Endometrial microvascular endothelial cells (primary cell): ENCODE measurements at regions not wholly inside any gene's neighbourhood (a gene's known extent, or its start where the extent isn't known, plus 50 kb on each side); places are given as distances from the start of the nearest gene placed in this dataset.

ENCODE experiments used
- in situ Hi-C: cut with HindIII; loops from 2 replicates; pipeline ENCODE4 v1.10.0; 2017; ENCODE audit warnings: low sequenced_read_pairs, low pct_unique_long_range_greater_than_20kb; ENCODE audit errors: inconsistent ontology term

DNA sequence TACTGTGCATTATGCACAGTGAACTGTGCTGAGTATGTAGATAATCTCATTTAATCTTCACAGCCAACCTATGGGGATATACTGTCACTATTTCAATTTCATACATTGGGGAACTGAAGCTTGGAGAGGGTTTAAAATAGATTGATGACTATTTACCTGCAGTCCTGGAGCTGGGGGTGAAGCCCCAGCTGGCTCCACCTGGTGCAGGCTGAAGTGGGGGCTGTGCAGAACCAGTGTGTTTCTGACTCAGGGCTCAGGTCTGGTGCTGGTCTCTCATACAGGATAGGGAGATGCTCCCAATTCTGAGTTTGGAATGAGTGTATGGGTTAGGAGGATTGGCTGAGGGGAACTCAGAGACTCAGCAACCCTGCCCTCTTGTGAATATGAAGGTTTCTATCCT, 176.1 kb upstream of the CEP162 start:
- in situ Hi-C loops: no loop called here

DNA sequence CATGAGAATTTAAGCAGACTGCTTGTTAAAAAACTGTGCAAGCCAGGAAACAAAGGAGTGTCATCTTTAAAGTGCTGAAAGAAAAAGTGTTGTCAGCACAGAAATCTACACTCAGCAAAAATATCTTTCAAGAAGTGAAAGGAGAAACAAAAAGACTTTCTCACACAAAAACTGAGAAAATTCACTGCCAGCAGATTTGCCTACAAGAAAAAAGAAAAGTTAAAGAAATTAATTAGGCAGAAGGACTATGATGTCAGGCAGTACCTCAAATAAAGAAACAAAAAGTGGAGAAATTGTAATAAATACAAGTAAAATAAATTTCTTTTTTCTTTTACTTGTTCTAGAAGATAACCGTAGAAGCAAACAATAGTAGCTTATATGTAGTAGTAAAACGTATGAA, 171.6 kb upstream of the CEP162 start:
- in situ Hi-C loops: no loop called here

DNA sequence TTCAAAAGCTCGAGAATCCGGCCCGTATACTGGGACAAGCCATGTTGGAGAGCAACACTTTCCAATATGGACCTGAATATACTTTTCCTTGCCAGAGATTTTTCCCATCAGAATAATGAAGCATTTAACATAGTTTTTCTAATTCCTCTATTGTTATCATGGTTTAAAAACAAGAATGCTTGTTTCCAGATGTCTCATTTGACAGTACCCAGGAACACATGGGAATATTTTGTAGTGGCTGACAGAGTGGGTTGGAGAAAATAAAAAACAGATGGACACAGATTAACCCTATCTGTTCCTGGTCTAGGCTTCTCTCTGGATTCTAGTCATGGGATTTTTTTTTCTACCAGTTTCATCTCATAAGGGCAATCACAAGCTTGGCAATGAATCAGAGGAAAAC, 164.8 kb upstream of the CEP162 start:
- in situ Hi-C loops: no loop called here

DNA sequence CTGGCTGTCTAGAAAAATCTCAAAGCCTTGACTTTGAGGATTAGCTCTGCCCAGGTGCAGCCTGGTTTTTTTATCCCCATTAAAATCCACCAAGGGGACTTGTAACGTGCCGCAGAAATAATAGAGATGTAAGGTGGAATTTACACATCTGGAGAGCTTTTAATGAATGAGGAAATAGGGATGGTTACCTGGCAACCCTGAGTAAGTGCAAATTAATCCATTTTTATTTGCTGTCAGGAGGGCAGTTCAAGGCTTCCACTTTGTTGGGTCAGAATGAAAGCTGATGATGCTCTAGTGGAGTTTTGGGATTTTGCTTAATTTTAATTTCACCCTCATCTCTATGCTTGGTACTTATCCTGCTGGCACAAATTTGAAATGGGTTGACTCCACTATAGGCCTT, 163.4 kb upstream of the CEP162 start:
- in situ Hi-C loops: no loop called here

DNA sequence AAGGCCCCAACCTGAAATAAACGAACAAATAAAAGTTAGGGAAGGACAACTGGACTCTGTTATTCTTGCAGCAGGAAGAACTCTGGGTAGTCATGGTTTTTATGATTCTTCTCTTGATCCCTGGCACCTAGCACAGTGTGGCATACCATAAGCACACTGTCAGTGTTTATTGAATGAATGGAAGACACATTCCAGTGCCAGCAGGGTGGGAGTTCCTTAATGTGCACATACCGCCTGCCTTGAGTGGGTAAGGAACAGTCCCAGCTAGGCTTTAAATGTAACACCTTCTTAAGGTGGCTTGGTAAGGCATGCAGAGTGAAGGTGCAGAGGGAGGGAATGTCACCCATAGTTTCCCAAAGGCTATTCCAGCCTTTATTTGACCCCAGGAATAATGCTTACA, 162.9 kb upstream of the CEP162 start:
- in situ Hi-C loops: no loop called here

DNA sequence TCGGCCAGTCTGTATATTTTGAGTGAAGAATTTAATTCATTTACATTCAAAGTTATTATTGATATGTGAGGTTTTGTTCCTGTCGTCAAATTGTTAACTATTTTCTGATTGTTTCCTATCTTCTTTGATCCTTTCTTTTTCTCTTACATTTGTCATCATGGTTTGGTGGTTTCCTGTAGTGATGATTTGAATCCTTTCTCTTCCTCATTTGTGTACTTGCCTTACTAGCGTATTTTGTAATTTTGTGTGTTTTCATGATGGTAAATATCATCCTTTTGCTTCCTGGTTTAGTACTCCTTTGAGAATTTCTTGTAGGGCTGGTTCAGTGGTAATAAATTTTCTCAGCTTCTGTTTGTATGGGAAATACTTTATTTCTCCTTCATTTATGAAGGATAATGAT, 151.7 kb upstream of the CEP162 start:
- in situ Hi-C loops: no loop called here

DNA sequence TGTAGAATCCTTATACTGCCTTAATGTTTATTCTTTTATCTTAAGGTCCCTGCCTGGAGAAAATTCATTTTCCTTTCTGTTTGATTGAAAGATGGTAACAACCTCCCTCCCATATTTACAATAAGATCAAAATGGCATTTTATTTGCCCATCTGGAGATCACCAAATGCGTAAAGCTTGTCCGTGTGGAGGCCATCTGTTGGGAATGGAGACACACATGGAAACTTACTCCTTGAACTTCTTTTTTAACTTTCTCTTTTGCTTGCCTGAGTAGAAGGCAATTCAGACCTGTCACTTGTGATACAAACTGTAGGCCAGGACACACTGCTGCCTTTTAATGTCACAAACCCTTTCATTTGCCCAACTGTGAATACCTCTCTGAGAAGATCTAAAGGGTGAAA, 144.8 kb upstream of the CEP162 start:
- in situ Hi-C loops: no loop called here

DNA sequence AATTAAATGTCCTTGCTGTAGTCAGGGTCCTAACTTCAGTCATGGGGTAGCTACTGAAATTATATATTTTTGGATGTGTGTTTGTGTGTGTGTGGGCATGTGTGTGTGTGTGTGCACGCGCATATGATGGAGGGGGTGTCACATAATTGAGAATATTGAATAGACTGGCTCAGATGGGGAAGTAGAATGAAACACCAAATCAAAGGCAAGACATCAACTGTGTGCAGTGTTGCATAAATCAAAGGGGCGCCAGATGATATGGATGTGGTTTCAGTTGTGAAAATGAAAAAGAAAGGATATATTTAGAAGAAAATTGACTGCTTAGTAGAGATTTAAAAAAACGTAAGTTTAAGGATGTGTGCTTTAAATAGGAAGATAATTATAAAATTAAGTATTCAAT, 144.2 kb upstream of the CEP162 start:
- in situ Hi-C loops: no loop called here

DNA sequence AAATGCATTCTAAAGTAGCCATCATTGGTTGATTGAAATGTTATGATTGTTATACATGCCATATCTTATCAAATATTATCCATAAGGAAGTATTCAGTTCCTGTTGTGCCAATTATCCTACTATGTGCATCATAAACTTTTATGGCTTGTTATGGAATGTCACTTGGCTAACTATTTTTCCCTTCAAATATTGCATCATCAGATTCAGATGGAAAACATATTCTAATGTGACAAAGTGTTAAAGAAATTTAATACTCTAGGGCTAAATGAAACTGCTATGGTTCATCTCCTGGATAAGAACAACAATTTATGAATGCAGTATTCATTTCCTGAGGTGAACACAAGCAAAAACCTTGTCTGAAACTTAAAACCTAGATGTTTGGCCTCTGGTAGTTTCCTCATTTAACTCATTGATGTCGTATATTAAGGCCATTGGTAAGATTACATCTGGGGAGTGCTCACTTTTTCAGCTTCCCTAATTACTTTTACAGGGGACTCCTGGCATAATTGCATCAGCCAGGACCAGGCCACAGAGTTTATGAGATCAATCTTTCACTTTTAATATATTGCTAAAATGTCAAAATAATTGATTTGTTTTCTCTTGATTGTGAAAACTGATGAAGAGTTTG, 134.9 kb upstream of the CEP162 start:
- in situ Hi-C loops: no loop called here

DNA sequence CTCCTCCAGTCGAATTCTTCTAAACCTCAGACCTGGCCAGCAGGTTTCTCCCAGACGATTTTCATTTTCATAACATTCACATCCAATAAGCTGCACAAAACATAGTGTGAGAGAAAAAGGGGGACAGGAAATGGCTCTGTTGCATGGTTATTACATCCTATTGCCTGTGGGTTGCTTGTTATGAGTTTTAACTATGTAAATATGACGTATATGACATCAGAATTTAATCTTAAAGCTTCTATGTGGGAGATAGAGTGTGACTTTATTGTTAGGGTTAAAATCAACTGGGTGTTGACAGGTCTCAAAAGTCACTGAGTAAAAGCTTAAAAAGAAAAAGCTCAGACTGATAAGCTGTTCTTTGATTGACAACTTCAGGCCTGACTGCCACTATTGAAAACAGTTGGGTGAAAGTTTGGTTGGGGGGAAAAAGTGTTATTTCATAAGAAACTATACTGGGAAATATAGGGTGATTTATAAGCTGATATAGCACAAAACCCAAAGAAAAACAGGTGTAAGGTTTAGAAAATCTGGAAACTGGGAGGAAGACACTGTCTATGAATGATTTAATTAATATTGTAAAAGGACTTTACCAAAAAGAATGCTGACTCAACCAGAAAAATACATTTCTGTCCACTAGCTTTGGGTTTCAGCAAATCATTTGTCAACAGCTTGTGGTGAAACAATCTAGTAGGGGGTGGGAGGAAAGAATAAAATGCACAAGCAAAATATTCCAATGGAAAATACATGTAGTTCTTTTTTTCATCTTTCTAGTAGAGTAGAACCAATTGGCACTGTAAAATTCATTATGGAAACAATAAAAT, 134.1 kb upstream of the CEP162 start:
- in situ Hi-C loops: no loop called here

DNA sequence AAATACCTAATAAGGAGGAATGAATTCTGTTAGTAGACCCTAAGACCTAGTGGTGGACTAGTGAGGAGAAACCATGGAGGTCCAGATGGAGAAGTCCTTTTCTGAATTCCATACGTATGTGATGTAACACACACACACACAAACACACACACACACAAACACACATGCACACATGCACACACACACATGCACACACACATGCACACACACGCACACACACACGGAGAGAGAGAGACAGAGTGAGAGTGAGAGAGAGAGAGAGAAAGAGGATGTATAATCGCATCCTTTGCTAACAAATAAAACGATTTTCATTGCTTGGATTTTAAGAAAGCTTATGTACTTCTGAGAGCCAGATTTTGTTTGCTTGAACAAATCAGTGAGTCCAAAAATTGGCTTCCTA, 132.6 kb upstream of the CEP162 start:
- in situ Hi-C loops: no loop called here

DNA sequence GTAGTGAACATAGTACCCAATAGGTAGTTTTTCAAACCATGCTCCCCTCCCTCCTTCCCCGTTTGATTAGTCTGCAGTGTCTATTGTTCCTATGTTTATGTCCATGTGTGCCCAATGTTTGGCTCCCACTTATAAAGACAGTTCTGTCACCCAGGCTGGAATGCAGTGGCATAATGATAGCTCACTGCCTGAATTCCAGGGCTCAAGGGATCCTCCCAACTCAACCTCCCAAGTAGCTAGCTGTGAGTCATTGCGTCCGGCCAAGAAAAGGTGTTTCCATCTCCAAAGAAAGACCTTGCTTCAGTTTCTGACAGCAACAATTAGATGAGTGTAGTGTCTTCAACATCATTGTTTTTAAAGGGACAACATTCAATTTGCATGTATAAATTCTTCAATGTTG, 131.1 kb upstream of the CEP162 start:
- in situ Hi-C loops: no loop called here

DNA sequence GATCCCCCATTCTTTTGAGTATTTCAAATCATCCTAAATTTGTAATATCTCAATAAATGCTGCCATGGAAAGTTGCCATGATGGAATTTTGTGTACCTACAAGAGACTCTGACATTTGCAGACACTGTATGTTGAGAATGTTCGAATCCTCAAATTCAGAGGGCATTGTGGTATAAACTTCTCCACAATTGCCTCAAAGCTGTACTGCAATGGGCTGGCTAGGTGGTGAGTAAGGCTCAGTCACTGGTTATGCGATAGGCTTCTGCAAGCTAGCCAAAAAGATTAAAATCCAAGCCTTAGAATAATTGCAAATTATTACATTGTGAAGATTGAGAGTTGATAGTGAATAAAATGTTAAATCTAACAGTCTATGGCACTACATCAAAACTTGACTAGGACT, 130.2 kb upstream of the CEP162 start:
- in situ Hi-C loops: no loop called here

DNA sequence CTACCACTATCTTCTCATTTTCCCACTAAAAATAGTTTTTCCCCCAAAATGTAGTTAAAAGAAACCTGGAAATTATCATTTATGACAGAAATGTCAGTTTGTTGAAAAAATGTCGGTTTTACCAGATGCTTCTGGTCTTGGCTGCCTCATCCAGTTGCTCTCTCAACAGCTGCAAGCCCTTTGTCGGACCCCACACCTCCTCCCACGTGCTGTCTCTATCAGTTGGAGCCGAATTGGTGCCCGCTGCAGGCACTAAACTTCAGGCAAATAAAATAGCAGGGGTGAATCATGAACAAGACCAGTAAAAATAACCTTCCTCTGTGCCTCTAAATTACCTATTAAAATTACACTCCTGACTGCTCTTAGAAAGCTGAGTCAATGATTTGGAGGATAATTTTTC, 129.5 kb upstream of the CEP162 start:
- in situ Hi-C loops: no loop called here

DNA sequence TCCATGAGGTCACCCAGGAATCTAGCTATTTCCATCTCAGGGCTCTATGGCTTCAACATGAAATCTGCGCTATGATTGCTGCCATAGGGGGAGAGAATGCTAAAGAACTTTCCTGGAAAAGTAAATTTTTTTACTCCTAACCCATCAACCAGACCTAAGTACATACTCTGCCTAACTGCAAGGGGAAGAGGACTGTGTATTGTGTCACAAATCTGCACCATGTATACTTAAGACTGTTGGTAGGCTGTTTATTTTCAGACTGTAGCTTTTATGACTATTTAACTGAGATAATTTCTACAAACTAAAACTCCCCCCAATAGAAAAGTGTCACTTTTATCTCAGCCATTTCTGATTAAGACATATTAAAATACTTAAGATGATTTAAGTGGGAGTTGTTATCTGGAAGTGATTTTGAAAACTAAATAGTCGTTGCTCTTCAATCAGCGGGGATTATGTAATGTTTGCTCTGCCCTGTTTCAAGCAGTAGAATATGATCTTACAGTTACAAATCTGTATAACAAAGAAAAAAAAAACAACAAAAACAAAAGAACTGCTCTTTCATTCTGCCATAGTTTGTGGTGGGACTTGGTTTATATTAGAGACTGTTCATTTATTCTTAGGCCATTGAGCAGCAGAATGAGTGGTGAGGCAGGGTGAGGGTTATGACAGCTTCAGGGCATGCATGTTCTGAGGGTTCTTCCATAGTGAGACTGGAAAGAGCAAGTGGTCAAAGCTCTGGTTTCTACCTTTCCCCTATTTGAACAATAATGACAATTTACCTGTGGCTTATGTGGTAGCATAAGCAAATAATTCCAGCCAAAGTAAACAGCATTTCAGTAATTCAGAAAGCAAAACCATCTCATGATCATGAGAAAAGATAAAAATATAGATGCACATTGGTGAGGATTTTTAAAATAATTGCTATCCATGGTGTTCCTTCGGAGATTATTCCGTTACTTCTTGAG, 126.3 kb upstream of the CEP162 start:
- in situ Hi-C loops: no loop called here

DNA sequence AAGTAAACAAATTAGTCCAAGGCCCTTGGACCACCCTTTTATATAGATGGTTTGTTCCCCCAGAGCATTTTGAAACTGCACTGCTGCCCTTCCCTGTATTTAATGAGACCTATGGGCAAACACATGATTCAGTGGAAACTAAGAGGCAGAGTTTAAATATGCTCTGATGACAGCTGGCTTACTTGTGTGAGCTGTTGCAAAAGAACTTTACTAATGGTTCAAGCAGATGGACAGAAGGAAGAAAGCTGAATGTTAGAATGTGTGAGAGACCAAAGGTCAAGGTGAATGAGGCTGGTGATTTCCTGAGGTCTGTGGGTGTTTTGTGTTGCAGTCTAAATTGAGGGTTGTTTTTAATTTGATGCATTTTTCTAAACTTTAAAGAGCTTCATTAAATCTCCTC, 123.0 kb upstream of the CEP162 start:
- in situ Hi-C loops: no loop called here

DNA sequence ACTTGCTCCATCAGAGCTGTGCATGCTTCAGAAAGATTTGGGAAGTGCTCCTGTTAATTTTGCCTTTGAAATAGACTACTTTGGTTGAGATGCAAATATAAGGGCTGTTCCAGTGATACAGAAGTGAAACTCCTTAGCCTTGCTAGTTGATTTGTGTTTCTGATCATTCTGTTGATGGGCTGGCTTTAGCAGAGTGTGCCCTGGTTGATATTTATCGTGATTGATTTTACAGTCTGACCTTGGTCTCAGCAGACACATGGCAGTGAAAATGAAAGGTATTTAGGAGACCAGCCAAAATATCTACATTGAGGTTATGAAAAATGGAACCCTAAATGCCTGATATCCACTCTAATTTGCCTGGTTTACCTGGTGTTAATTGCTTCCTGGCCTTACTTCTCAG, 122.1 kb upstream of the CEP162 start:
- in situ Hi-C loops: no loop called here

DNA sequence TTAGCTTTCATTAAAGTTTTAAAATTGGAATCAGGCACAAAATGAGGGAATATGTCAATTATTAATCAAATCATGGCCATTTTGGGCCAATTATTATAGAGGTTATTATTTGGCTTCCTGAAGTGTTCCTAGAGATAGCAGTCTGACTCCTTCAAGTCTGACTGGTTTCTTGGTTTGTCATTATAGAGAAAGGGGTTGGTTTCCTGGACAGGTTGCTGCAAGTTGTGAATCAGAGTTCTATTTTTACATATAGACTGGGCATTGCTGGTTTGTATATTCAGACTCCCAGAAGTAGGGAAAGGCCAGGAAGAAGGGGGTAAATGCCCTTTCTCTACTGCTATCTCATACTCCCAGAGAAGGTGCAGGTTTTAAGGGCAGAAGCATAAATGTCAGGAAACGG, 121.4 kb upstream of the CEP162 start:
- in situ Hi-C loops: no loop called here

DNA sequence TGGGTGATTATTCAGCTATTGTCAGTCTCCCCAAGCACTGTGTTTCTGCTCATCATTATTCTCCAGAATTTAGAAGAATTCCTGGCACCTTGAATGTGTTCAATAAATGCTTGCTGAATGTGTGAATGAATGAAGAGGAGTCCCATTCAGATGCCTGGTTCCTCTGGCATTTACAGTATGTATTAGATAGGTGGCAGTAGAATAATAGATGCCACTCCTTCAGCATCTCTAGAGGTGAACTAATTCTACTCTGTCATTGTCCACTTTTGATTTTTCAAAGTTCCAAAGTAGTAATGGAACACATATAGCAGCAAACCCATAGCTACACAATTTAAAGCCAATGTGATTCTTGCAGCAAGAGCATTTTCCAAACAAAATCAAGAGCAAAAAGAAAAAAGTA, 118.9 kb upstream of the CEP162 start:
- in situ Hi-C loops: no loop called here

DNA sequence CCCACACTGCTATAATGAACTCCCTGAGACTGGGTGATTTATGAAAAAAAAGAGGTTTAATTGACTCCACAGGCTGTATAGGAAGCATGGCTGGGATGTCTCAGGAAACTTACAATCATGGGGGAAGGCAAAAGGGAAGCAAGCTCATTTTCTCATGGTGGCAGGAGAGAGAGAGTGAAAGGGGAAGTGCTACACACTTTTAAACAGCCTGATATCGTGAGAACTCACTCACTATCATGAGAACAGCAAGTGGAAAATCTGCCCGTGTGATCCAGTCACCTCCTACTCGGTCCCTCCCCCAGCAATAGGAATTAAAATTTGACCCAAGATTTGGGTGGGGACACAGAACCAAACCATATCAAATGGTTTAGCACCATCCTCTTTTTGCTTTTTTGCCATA, 116.6 kb upstream of the CEP162 start:
- in situ Hi-C loops: no loop called here
